HG02981 (cell line): ENCODE measurements at regions not wholly inside any gene's neighbourhood (a gene's known extent, or its start where the extent isn't known, plus 50 kb on each side); places are given as distances from the start of the nearest gene placed in this dataset.

Experiments
- ATAC-seq: cut with Tn5 transposase; IDR thresholded peaks from one replicate; pipeline ENCODE4 v1.9.1; 2021; ENCODE audit warnings: mild to moderate bottlenecking, moderate library complexity; ENCODE audit not compliant: unreplicated experiment

GRCh38 chr6:2385471-2385983 lies 140.1 kb upstream of the GMDS start:
- no peak for ATAC-seq

GRCh38 chr6:2384528-2384927 lies 139.1 kb upstream of the GMDS start:
- no peak for ATAC-seq

- no peak for ATAC-seq
Observed at GRCh38 chr6:2381872-2382661, 136.7 kb upstream of the GMDS start.

- ATAC-seq: no peak
Observed at GRCh38 chr6:2378891-2379652, 133.7 kb upstream of the GMDS start.

GRCh38 chr6:2378046-2378657 lies 132.7 kb upstream of the GMDS start:
- ATAC-seq: no peak

- ATAC-seq: no peak
Observed at GRCh38 chr6:2376429-2377355, 131.3 kb upstream of the GMDS start.

GRCh38 chr6:2375443-2375842 lies 130.0 kb upstream of the GMDS start:
- no peak for ATAC-seq

- no peak for ATAC-seq
Observed at GRCh38 chr6:2369606-2370005, 124.2 kb upstream of the GMDS start.

- no peak for ATAC-seq
Observed at GRCh38 chr6:2363211-2363610, 117.8 kb upstream of the GMDS start.

- no peak for ATAC-seq
Observed at GRCh38 chr6:2361195-2361594, 115.8 kb upstream of the GMDS start.

- ATAC-seq: no peak
Observed at GRCh38 chr6:2360716-2361115, 115.3 kb upstream of the GMDS start.

- no peak for ATAC-seq
Observed at GRCh38 chr6:2360126-2360525, 114.7 kb upstream of the GMDS start.

GRCh38 chr6:2355150-2355549 lies 109.7 kb upstream of the GMDS start:
- no peak for ATAC-seq

- no peak for ATAC-seq
Observed at GRCh38 chr6:2354138-2354491, 108.7 kb upstream of the GMDS start.

GRCh38 chr6:2353412-2354137 lies 108.2 kb upstream of the GMDS start:
- ATAC-seq: no peak

GRCh38 chr6:2351807-2352431 lies 106.5 kb upstream of the GMDS start:
- no peak for ATAC-seq

- no peak for ATAC-seq
Observed at GRCh38 chr6:2351090-2351489, 105.7 kb upstream of the GMDS start.

GRCh38 chr6:2346078-2346477 lies 100.7 kb upstream of the GMDS start:
- ATAC-seq: no peak

GRCh38 chr6:2344319-2344905 lies 99.0 kb upstream of the GMDS start:
- ATAC-seq: no peak
